HepG2 (cell line): ENCODE measurements at regions not wholly inside any gene's neighbourhood (a gene's known extent, or its start where the extent isn't known, plus 50 kb on each side); places are given as distances from the start of the nearest gene placed in this dataset.

Experiments used
- ATAC-seq: fragments of 200-7000 bp; cut with Tn5 transposase; 3 replicates; pipeline ENCODE4 v1.9.1; 2020; ENCODE audit warnings: mild to moderate bottlenecking, moderate library complexity
- BruUV-seq: library from RNA; stranded (reverse); fragments of 400-500 nt; replicated peaks from 2 replicates; lab custom pipeline; 2021; lab: Mats Ljungman, UMichigan
- CTCF ChIA-PET: fragments of 300-600 bp; formaldehyde crosslinking; extraction: SDS; loops from one replicate; lab custom pipeline; 2021; ENCODE audit warnings: low total read pairs, inconsistent platforms, low intra/inter-chr PET ratio; lab: Yijun Ruan, JAX
- POLR2A ChIA-PET: fragments of 350-600 bp; sonication (Branson Sonifier 250); formaldehyde crosslinking; loops from one replicate; lab custom pipeline; 2020; ENCODE audit warnings: antibody characterized with exemption, inconsistent platforms; lab: Yijun Ruan, JAX
- DNase-seq: peaks from one replicate; pipeline ENCODE4 v3.0.0-alpha.2; 2015; ENCODE audit warnings: low spot score
- FAIRE-seq: peaks from 3 replicates; lab custom pipeline; 2011; peaks lifted over from hg19 to GRCh38; lab: Jason Lieb, UNC
- H2AFZ ChIP-seq: one replicate; pipeline ENCODE4 v1.6.1; 2011; ENCODE audit warnings: low read length, inconsistent platforms
- H3K27ac ChIP-seq: fragments of 300-600 bp; 3 replicates; pipeline ENCODE4 v1.8.0; 2011; ENCODE audit warnings: mixed run types, mild to moderate bottlenecking, mixed read lengths, low read length, inconsistent platforms; ENCODE audit not compliant: insufficient read depth; ENCODE audit errors: extremely low read length
- H3K27me3 ChIP-seq, 2 experiments: fragments of 200-600 bp in 1 of 2; 2 replicates in 1 of 2; 3 replicates in 1 of 2; pipeline versions ENCODE4 v1.6.0 to v1.8.0; 2011; ENCODE audit warnings: low read length in 2 of 2, mild to moderate bottlenecking in 2 of 2, moderate library complexity in 2 of 2, inconsistent platforms in 1 of 2; ENCODE audit not compliant: insufficient read depth in 2 of 2, control insufficient read depth in 1 of 2
- H3K36me3 ChIP-seq, 2 experiments: fragments of 200-600 bp in 1 of 2; replicated peaks in 1 of 2; 2 replicates in 1 of 2; 3 replicates in 1 of 2; pipeline versions ENCODE4 v1.5.1 to v1.8.0; 2011; ENCODE audit warnings: low read length in 2 of 2, inconsistent platforms in 1 of 2; ENCODE audit not compliant: insufficient read depth in 2 of 2, control insufficient read depth in 1 of 2
- H3K4me1 ChIP-seq: 2 replicates; pipeline ENCODE4 v1.5.1; 2012; ENCODE audit warnings: low read length, inconsistent platforms; ENCODE audit not compliant: insufficient read depth
- H3K4me2 ChIP-seq: 2 replicates; pipeline ENCODE4 v1.6.0; 2011; ENCODE audit warnings: low read depth, low read length, inconsistent platforms
- H3K4me3 ChIP-seq, 3 experiments: fragments of 200-600 bp in 1 of 3; sonication (generic), shearing (Covaris generic) in 1 of 3; replicated peaks in 1 of 3; 2 replicates each; pipeline ENCODE4 v1.5.1; 2011 to 2016; ENCODE audit warnings: low read length in 3 of 3, inconsistent platforms in 2 of 3, low read depth in 2 of 3, mild to moderate bottlenecking in 2 of 3, control low read depth in 1 of 3, mixed read lengths in 1 of 3; ENCODE audit not compliant: insufficient read depth in 1 of 3
- H3K79me2 ChIP-seq: one replicate; pipeline ENCODE4 v1.6.1; 2011; ENCODE audit warnings: low read length, inconsistent platforms; ENCODE audit not compliant: insufficient read depth
- H3K9ac ChIP-seq: 2 replicates; pipeline ENCODE4 v1.6.0; 2011; ENCODE audit warnings: mild to moderate bottlenecking, low read depth, low read length, inconsistent platforms; ENCODE audit not compliant: insufficient read depth
- H3K9me3 ChIP-seq: 2 replicates; pipeline ENCODE4 v1.5.1; 2012; ENCODE audit warnings: mild to moderate bottlenecking, low read length
- H4K20me1 ChIP-seq: 2 replicates; pipeline ENCODE4 v1.6.0; 2011; ENCODE audit warnings: inconsistent platforms, mild to moderate bottlenecking, low read length, moderate library complexity; ENCODE audit not compliant: insufficient read depth
- CHCHD3 ChIP-seq: sonication (generic); formaldehyde crosslinking; IDR thresholded peaks from 2 replicates; pipeline ENCODE4 v1.8.0; 2022; ENCODE audit warnings: mild to moderate bottlenecking, missing genetic modification reagents, moderate library complexity
- CTCF ChIP-seq: sonication (generic); formaldehyde crosslinking; IDR thresholded peaks from 2 replicates; pipeline ENCODE4 v1.5.0; 2020; ENCODE audit warnings: mild to moderate bottlenecking, missing genetic modification reagents, moderate library complexity
- FOXJ3 ChIP-seq: sonication (generic); formaldehyde crosslinking; IDR thresholded peaks from 2 replicates; pipeline ENCODE4 v1.4.0; 2020; ENCODE audit warnings: missing genetic modification reagents, mild to moderate bottlenecking, borderline replicate concordance
- FOXM1 ChIP-seq: sonication (generic); formaldehyde crosslinking; IDR thresholded peaks from 2 replicates; pipeline ENCODE4 v1.5.0; 2020; ENCODE audit warnings: missing genetic modification reagents
- HOXA9 ChIP-seq: sonication (generic); formaldehyde crosslinking; IDR thresholded peaks from 2 replicates; pipeline ENCODE4 v1.8.1; 2022; ENCODE audit warnings: missing genetic modification reagents, mild to moderate bottlenecking, moderate library complexity, borderline replicate concordance
- JDP2 ChIP-seq: sonication (generic); formaldehyde crosslinking; IDR thresholded peaks from 2 replicates; pipeline ENCODE4 v1.8.1; 2022; ENCODE audit warnings: missing genetic modification reagents, borderline replicate concordance
- KLF15 ChIP-seq: sonication (generic); formaldehyde crosslinking; IDR thresholded peaks from 2 replicates; pipeline ENCODE4 v1.8.1; 2023; ENCODE audit warnings: borderline replicate concordance, mild to moderate bottlenecking, inconsistent platforms, missing genetic modification reagents, mixed read lengths
- PAF1 ChIP-seq: IDR thresholded peaks from 2 replicates; pipeline ENCODE4 v1.6.1; 2016; ENCODE audit warnings: missing genetic modification reagents, missing compliant biosample characterization
- PCBP1 ChIP-seq: fragments of 200-400 bp; formaldehyde crosslinking; IDR thresholded peaks from 2 replicates; pipeline ENCODE4 v1.6.1; 2017; ENCODE audit warnings: mild to moderate bottlenecking, low read depth, low read length, borderline replicate concordance
- SMC3 ChIP-seq: IDR thresholded peaks from 2 replicates; pipeline ENCODE4 v1.6.1; 2011; ENCODE audit warnings: low read length, improper control_type of control experiment
- STAG1 ChIP-seq: sonication (generic); formaldehyde crosslinking; IDR thresholded peaks from 2 replicates; pipeline ENCODE4 v1.4.0; 2020; ENCODE audit warnings: missing genetic modification reagents
- THRA ChIP-seq: sonication (generic); formaldehyde crosslinking; IDR thresholded peaks from 2 replicates; pipeline ENCODE4 v1.4.0; 2020; ENCODE audit warnings: missing genetic modification reagents, borderline replicate concordance
- ZNF180 ChIP-seq: sonication (generic); formaldehyde crosslinking; IDR thresholded peaks from 2 replicates; pipeline ENCODE4 v1.4.0; 2020; ENCODE audit warnings: low read depth, missing genetic modification reagents, borderline replicate concordance
- ZNF33A ChIP-seq: sonication (generic); formaldehyde crosslinking; IDR thresholded peaks from 2 replicates; pipeline ENCODE4 v1.5.1; 2020; ENCODE audit warnings: missing genetic modification reagents, mild to moderate bottlenecking, moderate library complexity, borderline replicate concordance
- ZNF598 ChIP-seq: sonication (generic); formaldehyde crosslinking; IDR thresholded peaks from 2 replicates; pipeline ENCODE4 v1.5.1; 2020; ENCODE audit warnings: mild to moderate bottlenecking, missing genetic modification reagents, borderline replicate concordance
- ZNF782 ChIP-seq: sonication (generic); formaldehyde crosslinking; IDR thresholded peaks from 2 replicates; pipeline ENCODE4 v1.4.0; 2020; ENCODE audit warnings: missing genetic modification reagents, mild to moderate bottlenecking, borderline replicate concordance
- WGBS: methylation state at CpG from one replicate; pipeline ENCODE4 v1.1.6; 2017; ENCODE audit warnings: low lambda C conversion rate; 5-methylcytosine and 5-hydroxymethylcytosine counted together
- in situ Hi-C: cut with HindIII; loops from 2 replicates; pipeline ENCODE4 v1.10.0; 2017; ENCODE audit warnings: low pct_unique_long_range_greater_than_20kb; ENCODE audit not compliant: extremely low pct_ligation_motif_present
- intact Hi-C: fragments of 100-400 bp; cut with micrococcal nuclease; formaldehyde crosslinking; loops from one replicate; pipeline ENCODE4 v1.10.0; 2022; ENCODE audit not compliant: unreplicated experiment

GRCh38 chr2:155377931-155378444, 679.5 kb downstream of the KCNJ3 start:
- in situ Hi-C loops, result loop anchor here (5.0 to 10.0 kb wide), 2 partner anchors 1209 to 1817 kb away; no protein-coding TSS in a partner anchor
- ATAC-seq (no peak), DNase-seq (no peak), FAIRE-seq (no peak)
- no peak overlapping the region for H3K4me2 ChIP-seq
- TF ChIP-seq ZNF180, result no peak
- no peak for TF ChIP-seq FOXJ3
- TF ChIP-seq PAF1 (CRISPR knock-in tag), result no peak
- no peaks in the 10 kb centered on the region for H3K9me3 ChIP-seq
- no peaks in the 10 kb centered on the region for H3K4me1 ChIP-seq
- no peaks in the 10 kb centered on the region for H3K27me3 ChIP-seq
- no peak overlapping the region for H2AFZ ChIP-seq
- WGBS, result 0% methylated on average over 1 of the region's 1 CpG
- intact Hi-C loops, result loop anchor here (1.0 to 10.0 kb wide), 5 partner anchors 438 to 1957 kb away; no protein-coding TSS in a partner anchor
- no peak overlapping the region for H3K27ac ChIP-seq
- ChIA-PET POLR2A (no interaction called here), CTCF (interaction anchor here (0.8 kb wide), 1 partner anchor 1816 kb away, joined by 3 read pairs; no protein-coding TSS in a partner anchor)
- no peaks in the 10 kb centered on the region for H4K20me1 ChIP-seq
- H3K36me3 ChIP-seq, result no peaks in the 10 kb centered on the region
- BruUV-seq, result no TSS peak
- H3K9ac ChIP-seq, result no peak overlapping the region
- H3K4me3 ChIP-seq, result no peak overlapping the region
- H3K79me2 ChIP-seq, result no peaks in the 10 kb centered on the region

- peak; percentile 43; the same call in 2 of the 3 replicates for ATAC-seq
- H3K36me3 ChIP-seq, result no peaks in the 10 kb centered on the region
- no peak overlapping the region for H3K4me2 ChIP-seq
- H3K9ac ChIP-seq, result no peak overlapping the region
- no peaks in the 10 kb centered on the region for H3K27me3 ChIP-seq
- H4K20me1 ChIP-seq, result no peaks in the 10 kb centered on the region
- no peak overlapping the region for H2AFZ ChIP-seq
- ChIA-PET POLR2A (no interaction called here), CTCF (interaction anchor here (0.8 kb wide), 1 partner anchor 1817 kb away, joined by 3 read pairs; no protein-coding TSS in a partner anchor)
- no peaks in the 10 kb centered on the region for H3K4me1 ChIP-seq
- no peak overlapping the region for H3K4me3 ChIP-seq
- no peaks in the 10 kb centered on the region for H3K79me2 ChIP-seq
- H3K27ac ChIP-seq, result no peak overlapping the region
- peak; percentile 7 for DNase-seq
- FAIRE-seq, result peak; percentile 23
- no peaks in the 10 kb centered on the region for H3K9me3 ChIP-seq
- TF ChIP-seq SMC3, result peak; percentile 19; the same call in 1 of the 2 replicates
- TF ChIP-seq CTCF (CRISPR knock-in tag), result peak; percentile 35
- TF ChIP-seq CHCHD3 (CRISPR knock-in tag), result no peak
- TF ChIP-seq HOXA9 (CRISPR knock-in tag), result no peak
- no peak for TF ChIP-seq KLF15
- no peak for TF ChIP-seq FOXM1
- TF ChIP-seq THRA (CRISPR knock-in tag), result no peak
- no peak for TF ChIP-seq ZNF598 (CRISPR knock-in tag)
- TF ChIP-seq ZNF782 (CRISPR knock-in tag), result no peak
- no peak for TF ChIP-seq PCBP1
- no peak for TF ChIP-seq ZNF33A
- TF ChIP-seq STAG1 (CRISPR knock-in tag), result peak; percentile 62
- TF ChIP-seq JDP2 (CRISPR knock-in tag), result no peak
- 31% methylated on average over 5 of the region's 5 CpGs for WGBS
- in situ Hi-C loops, result loop anchor here (5.0 to 10.0 kb wide), 2 partner anchors 1210 to 1818 kb away; no protein-coding TSS in a partner anchor
- no TSS peak for BruUV-seq
- intact Hi-C loops, result loop anchor here (1.0 to 10.0 kb wide), 5 partner anchors 439 to 1958 kb away; no protein-coding TSS in a partner anchor
Observed at GRCh38 chr2:155377266-155377680, 678.8 kb downstream of the KCNJ3 start.
